Stimulated activated naive B cell treated with anti-CD40 and anti-IgM and Interleukin-4, amounts not matched to agents 10 μg/mL and 1 μg/mL and 100 μg/mL, for 72 hours (primary cell): ENCODE measurements at regions not wholly inside any gene's neighbourhood (a gene's known extent, or its start where the extent isn't known, plus 50 kb on each side); places are given as distances from the start of the nearest gene placed in this dataset.
A peak's percentile ranks its signal among the peaks of the same experiment; 100 is the strongest.

Experiments used
- ATAC-seq, 2 donors: fragments of 150-1000 bp; cut with Tn5 transposase; replicated peaks; 2 replicates each; pipeline ENCODE4 v1.10.0; 2021; ENCODE audit warnings: moderate library complexity in 1 of 2
- DNase-seq: peaks from one replicate; pipeline ENCODE4 v3.0.0; 2021
- H3K27ac Mint-ChIP-seq: one replicate; pipeline ENCODE4 v1.8.0; 2022; ENCODE audit warnings: mild to moderate bottlenecking, mixed read lengths
- H3K27me3 Mint-ChIP-seq, 2 donors: one replicate each; pipeline ENCODE4 v1.8.0; 2022; ENCODE audit warnings: mixed read lengths in 2 of 2
- H3K36me3 Mint-ChIP-seq, 2 donors: one replicate each; pipeline ENCODE4 v1.8.0; 2022; ENCODE audit warnings: mixed read lengths in 2 of 2, mild to moderate bottlenecking in 1 of 2
- H3K4me1 Mint-ChIP-seq, 2 donors: one replicate each; pipeline ENCODE4 v1.8.0; 2022; ENCODE audit warnings: mixed read lengths in 2 of 2, mild to moderate bottlenecking in 1 of 2
- H3K4me3 Mint-ChIP-seq, 2 donors: one replicate each; pipeline ENCODE4 v1.8.0; 2022; ENCODE audit warnings: mild to moderate bottlenecking in 2 of 2, mixed read lengths in 2 of 2, moderate library complexity in 1 of 2
- H3K9me3 Mint-ChIP-seq, 2 donors: one replicate each; pipeline ENCODE4 v1.8.0; 2022; ENCODE audit warnings: mixed read lengths in 2 of 2, mild to moderate bottlenecking in 1 of 2

- Mint-ChIP-seq H3K9me3 (peaks cover 1 to 7% of the 10 kb centered on the region in 2 donors), H3K27me3 (peaks cover 7 to 15% of the 10 kb centered on the region in 2 donors), H3K4me3 (no peak overlapping the region), H3K36me3 (no peaks in the 10 kb centered on the region), H3K4me1 (no peaks in the 10 kb centered on the region), H3K27ac (no peak overlapping the region)
- DNase-seq (no peak), ATAC-seq (no peak)
These were observed 616.2 kb downstream of the GALR1 start for GRCh38 chr18:77865853-77866252.

GRCh38 chr18:77866351-77866750 lies 616.7 kb downstream of the GALR1 start:
- Mint-ChIP-seq H3K27ac (no peak overlapping the region), H3K27me3 (peaks cover 7 to 15% of the 10 kb centered on the region in 2 donors), H3K9me3 (peaks cover 1 to 7% of the 10 kb centered on the region in 2 donors), H3K4me1 (no peaks in the 10 kb centered on the region), H3K4me3 (no peak overlapping the region), H3K36me3 (no peaks in the 10 kb centered on the region)
- no peak for DNase-seq
- ATAC-seq = no peak

GRCh38 chr18:77870199-77870598 lies 620.6 kb downstream of the GALR1 start:
- Mint-ChIP-seq H3K9me3 (peaks cover 1 to 3% of the 10 kb centered on the region in 2 donors), H3K4me3 (no peak overlapping the region), H3K4me1 (no peaks in the 10 kb centered on the region), H3K27ac (no peak overlapping the region), H3K36me3 (no peaks in the 10 kb centered on the region), H3K27me3 (peaks cover 7 to 15% of the 10 kb centered on the region in 2 donors)
- ATAC-seq (no peak), DNase-seq (no peak)

DNA sequence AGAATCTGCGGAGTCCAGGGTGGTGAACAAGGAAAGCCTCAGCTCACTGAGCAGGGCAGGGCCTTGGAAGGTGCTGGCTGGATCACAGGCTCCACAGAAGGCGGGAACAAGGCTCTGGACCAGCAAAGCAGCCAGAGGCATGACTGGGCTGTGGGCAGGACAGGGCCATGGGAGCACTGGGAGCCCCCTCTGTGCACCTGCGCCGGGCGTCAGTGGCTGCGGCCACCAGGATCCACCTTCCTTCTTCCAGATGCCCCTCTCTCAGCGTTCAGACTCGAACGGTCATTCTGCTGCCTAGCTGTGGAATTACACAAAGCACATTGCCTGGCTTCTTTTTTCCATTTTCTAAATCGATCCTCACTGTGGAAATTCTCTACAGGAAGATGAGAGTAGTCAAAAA lies 621.2 kb downstream of the GALR1 start:
- Mint-ChIP-seq H3K36me3 (no peaks in the 10 kb centered on the region), H3K4me1 (no peaks in the 10 kb centered on the region), H3K27ac (no peak overlapping the region), H3K4me3 (no peak overlapping the region), H3K27me3 (peaks cover 7 to 15% of the 10 kb centered on the region in 2 donors), H3K9me3 (peaks cover 1 to 3% of the 10 kb centered on the region in 2 donors)
- DNase-seq (no peak), ATAC-seq (no peak)

DNA sequence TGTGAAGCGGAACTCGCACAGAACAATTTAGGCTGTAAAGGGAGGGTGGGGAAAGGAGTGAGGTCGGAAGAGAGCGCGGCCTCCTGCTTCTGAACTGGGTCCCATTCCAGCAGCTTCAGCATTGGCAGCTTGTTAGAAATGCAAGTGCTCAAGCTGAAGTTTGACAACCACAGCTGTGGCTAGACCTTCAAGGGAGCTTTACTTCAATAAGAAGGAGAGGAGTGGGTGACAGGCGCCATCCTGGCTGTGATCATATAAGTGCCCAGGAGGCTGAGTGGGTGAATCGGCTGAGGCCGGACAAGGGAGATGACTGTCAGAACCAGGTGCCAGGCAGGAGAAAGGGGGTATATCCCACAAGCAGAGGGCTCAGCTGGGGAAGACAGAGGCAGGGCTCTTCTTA lies 622.5 kb downstream of the GALR1 start:
- DNase-seq (no peak), ATAC-seq (no peak)
- H3K36me3 Mint-ChIP-seq = no peaks in the 10 kb centered on the region
- no peak overlapping the region for H3K4me3 Mint-ChIP-seq
- peaks cover 3% of the 10 kb centered on the region in 2 donors for H3K9me3 Mint-ChIP-seq
- H3K4me1 Mint-ChIP-seq = no peaks in the 10 kb centered on the region
- no peak overlapping the region for H3K27ac Mint-ChIP-seq
- peaks cover 7 to 15% of the 10 kb centered on the region in 2 donors for H3K27me3 Mint-ChIP-seq

- Mint-ChIP-seq H3K9me3 (peaks cover 2 to 4% of the 10 kb centered on the region in 2 donors), H3K27ac (no peak overlapping the region), H3K4me1 (no peaks in the 10 kb centered on the region), H3K4me3 (no peak overlapping the region), H3K27me3 (peaks cover 4 to 5% of the 10 kb centered on the region in 2 donors), H3K36me3 (no peaks in the 10 kb centered on the region)
- ATAC-seq = no peak
- no peak for DNase-seq
These were observed 626.7 kb downstream of the GALR1 start for GRCh38 chr18:77876319-77876865.

- no peak for ATAC-seq
- no peak for DNase-seq
- Mint-ChIP-seq H3K27ac (no peak overlapping the region), H3K36me3 (no peaks in the 10 kb centered on the region), H3K4me3 (no peak overlapping the region), H3K27me3 (peaks cover 4 to 9% of the 10 kb centered on the region in 2 donors), H3K4me1 (no peaks in the 10 kb centered on the region), H3K9me3 (peaks cover 4% of the 10 kb centered on the region in 2 donors)
These were observed 630.2 kb downstream of the GALR1 start for GRCh38 chr18:77879829-77880228.

GRCh38 chr18:77884454-77884853 lies 634.8 kb downstream of the GALR1 start:
- H3K36me3 Mint-ChIP-seq = no peaks in the 10 kb centered on the region
- no peak overlapping the region for H3K27ac Mint-ChIP-seq
- H3K4me3 Mint-ChIP-seq = no peak overlapping the region
- DNase-seq (no peak), ATAC-seq (no peak)
- no peaks in the 10 kb centered on the region for H3K4me1 Mint-ChIP-seq
- H3K9me3 Mint-ChIP-seq = peaks cover 2 to 4% of the 10 kb centered on the region in 2 donors
- peaks cover 7 to 9% of the 10 kb centered on the region in 2 donors for H3K27me3 Mint-ChIP-seq

GRCh38 chr18:77894060-77894459 lies 644.4 kb downstream of the GALR1 start:
- ATAC-seq (no peak), DNase-seq (no peak)
- Mint-ChIP-seq H3K4me3 (no peak overlapping the region), H3K27me3 (peaks cover 13 to 20% of the 10 kb centered on the region in 2 donors), H3K4me1 (no peaks in the 10 kb centered on the region), H3K27ac (no peak overlapping the region), H3K9me3 (peaks cover 0 to 2% of the 10 kb centered on the region in 2 donors), H3K36me3 (no peaks in the 10 kb centered on the region)

DNA sequence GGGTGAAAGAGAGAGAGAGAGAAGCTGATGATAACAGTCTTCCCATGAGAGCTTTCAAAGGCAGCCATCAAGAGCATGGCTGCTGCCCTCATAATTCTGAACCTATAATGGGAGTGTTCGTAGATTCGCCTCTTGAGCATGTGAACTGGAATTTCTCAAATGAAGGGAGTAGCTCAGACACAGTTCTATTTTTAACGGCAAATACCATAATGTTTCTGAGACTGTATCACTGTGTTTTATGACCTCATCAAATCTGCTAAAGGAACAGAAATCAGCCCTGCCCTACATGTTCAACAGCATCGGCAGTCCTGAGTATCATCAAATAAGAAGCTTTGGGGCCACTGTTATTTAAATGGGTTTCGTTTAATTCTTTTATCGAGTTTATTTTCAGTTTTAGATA lies 645.6 kb downstream of the GALR1 start:
- H3K36me3 Mint-ChIP-seq = no peaks in the 10 kb centered on the region
- peaks cover 25 to 29% of the 10 kb centered on the region in 2 donors for H3K27me3 Mint-ChIP-seq
- H3K9me3 Mint-ChIP-seq = peaks cover 0 to 2% of the 10 kb centered on the region in 2 donors
- DNase-seq = no peak
- no peak for ATAC-seq
- H3K27ac Mint-ChIP-seq = no peak overlapping the region
- H3K4me3 Mint-ChIP-seq = no peak overlapping the region
- H3K4me1 Mint-ChIP-seq = peaks cover 5 to 7% of the 10 kb centered on the region in 2 donors

DNA sequence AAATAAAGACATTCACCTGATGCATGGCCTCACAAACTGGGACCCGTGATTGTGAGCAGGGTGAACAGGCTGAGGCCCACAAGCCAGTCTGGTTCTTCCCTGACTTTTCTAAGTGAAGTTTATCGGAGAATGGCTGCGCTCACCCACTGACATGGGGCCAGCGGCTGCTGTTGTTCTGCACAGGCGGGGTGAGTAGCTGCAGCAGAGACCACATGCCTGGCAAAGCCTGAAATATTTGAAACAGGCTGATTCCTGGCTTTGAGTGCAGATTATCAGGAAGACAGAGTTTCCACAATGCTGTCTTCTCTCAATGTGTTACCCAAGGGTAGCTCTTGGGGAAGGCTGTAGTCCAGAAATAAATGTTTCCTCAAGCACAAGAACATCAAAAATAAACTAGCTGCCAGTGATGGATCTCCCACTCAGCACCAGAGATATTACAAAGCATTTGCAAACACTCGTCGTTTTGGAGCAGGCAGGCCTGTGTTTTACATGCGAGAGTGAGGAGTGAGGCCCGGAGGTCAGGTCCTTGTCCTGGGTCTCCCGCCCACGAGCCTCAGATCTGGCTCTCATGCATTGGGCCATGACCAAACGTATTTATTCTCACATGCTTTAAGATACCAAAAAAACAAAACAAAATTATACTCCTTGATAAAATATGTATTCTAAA lies 647.1 kb downstream of the GALR1 start:
- H3K27ac Mint-ChIP-seq = no peak overlapping the region
- DNase-seq (no peak), ATAC-seq (no peak)
- H3K27me3 Mint-ChIP-seq = peaks cover 25 to 29% of the 10 kb centered on the region in 2 donors
- H3K36me3 Mint-ChIP-seq = no peaks in the 10 kb centered on the region
- H3K4me3 Mint-ChIP-seq = no peak overlapping the region
- no peaks in the 10 kb centered on the region for H3K9me3 Mint-ChIP-seq
- H3K4me1 Mint-ChIP-seq = peaks cover 5 to 7% of the 10 kb centered on the region in 2 donors

DNA sequence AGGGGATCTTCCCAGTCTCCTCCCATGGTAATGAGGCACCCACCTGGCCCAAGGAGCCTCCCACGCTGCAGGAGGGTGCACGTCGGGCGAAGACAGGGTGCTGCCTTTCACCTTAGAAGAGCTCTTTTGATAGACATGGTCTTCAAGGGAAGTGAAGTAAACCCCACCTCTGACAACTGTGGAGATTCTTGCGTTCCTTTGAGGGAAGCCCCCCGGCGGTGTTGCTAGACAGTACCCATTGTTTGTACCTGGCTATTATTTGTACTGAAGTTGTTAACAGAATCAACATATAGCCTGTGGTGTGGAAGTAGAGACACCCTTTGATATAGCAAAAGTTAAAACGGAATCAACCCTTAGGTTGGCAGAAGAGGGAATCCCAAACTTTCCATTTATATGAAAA lies 648.0 kb downstream of the GALR1 start:
- no peak overlapping the region for H3K4me3 Mint-ChIP-seq
- no peaks in the 10 kb centered on the region for H3K9me3 Mint-ChIP-seq
- peaks cover 25 to 29% of the 10 kb centered on the region in 2 donors for H3K27me3 Mint-ChIP-seq
- DNase-seq = no peak
- H3K4me1 Mint-ChIP-seq = peaks cover 5 to 7% of the 10 kb centered on the region in 2 donors
- no peaks in the 10 kb centered on the region for H3K36me3 Mint-ChIP-seq
- no peak for ATAC-seq
- H3K27ac Mint-ChIP-seq = no peak overlapping the region

DNA sequence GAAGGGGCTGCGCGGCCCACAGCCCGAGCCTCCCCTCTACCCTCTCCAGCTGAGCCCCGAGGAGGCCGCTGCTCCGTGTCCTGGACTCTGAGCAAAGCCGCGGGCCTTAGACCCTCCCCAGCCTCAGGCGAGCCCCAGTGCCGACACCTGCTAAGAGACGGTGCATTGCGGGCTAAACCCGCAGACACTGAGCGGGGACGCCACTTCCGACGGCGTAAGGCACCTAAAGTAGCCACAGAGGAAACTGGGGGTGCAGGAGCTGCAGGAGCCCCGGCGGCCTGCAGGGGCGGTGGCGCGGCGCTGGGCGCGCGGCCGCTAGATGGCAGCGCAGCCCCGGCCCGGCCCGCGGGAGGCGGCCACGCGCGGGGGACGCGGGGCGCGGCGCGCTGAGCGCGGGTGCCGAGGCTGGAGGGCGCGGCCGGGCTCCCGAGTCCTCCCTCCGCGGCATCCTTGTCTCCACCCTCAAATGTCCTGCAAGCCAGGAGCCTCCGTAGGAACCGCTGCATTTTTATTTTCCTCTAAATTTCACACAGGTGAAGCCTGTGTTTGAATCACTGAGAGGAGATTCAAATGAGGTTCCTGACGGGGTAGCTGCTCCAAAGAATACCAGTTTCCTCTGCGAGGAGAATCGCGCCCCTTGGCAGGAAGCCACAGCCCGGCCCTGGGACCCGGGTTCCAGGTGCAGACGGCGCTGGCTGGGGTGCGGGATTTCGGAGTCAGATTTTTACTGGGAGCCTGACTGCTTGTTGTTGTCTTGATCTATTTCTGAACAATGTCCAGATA lies 650.5 kb downstream of the GALR1 start:
- Mint-ChIP-seq H3K4me1 (peaks cover 5 to 7% of the 10 kb centered on the region in 2 donors), H3K9me3 (no peaks in the 10 kb centered on the region), H3K4me3 (peak overlapping the region; percentile 73 to 79), H3K36me3 (no peaks in the 10 kb centered on the region), H3K27ac (peak overlapping the region; percentile 73), H3K27me3 (peaks cover 20 to 25% of the 10 kb centered on the region in 2 donors)
- peak; percentile 98 to 99 for ATAC-seq
- DNase-seq = peak; percentile 50

- H3K4me3 Mint-ChIP-seq = no peak overlapping the region
- peaks cover under 1 to 3% of the 10 kb centered on the region in 2 donors for H3K27me3 Mint-ChIP-seq
- H3K9me3 Mint-ChIP-seq = no peaks in the 10 kb centered on the region
- ATAC-seq = no peak
- H3K4me1 Mint-ChIP-seq = peaks cover 0 to 1% of the 10 kb centered on the region in 2 donors
- no peak overlapping the region for H3K27ac Mint-ChIP-seq
- DNase-seq = no peak
- no peaks in the 10 kb centered on the region for H3K36me3 Mint-ChIP-seq
These were observed 655.4 kb downstream of the GALR1 start for GRCh38 chr18:77905011-77905410.
